ENCODE measurements at regions not wholly inside any gene's neighbourhood (a gene's known extent, or its start where the extent isn't known, plus 50 kb on each side); places are given as distances from the start of the nearest gene placed in this dataset.
"Not testable (repeated sequence)": the region's sequence is repeated elsewhere in the genome, so short reads cannot be mapped to it uniquely, and the experiment has no call there.

GRCh38 chr7:66459783-66460413 is 168.8 kb upstream of the KCTD7 start:
- DNase-seq: not testable (repeated sequence)

- no peak for DNase-seq
Observed at GRCh38 chr7:66460921-66461361, 167.7 kb upstream of the KCTD7 start.

- DNase-seq: not testable (repeated sequence)
Observed at GRCh38 chr7:66461397-66461796, 167.3 kb upstream of the KCTD7 start.

DNA sequence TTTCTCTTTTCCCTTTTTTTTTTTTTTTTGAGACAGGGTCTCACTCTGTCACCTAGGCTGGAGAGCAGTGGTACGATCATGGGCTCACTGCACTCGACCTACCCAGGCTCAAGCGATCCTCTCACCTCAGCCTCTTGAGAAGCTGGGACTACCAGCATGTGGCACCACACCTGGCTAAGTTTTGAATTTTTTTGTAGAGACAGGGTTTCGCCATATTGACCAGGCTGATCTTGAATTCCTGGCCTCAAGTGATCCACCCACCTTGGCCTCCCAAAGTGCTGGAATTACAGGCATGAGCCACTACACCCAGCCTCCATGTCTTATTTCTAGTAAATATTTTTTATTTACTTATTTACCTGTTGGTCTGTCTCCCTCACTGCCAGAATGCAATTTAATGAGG is 165.8 kb upstream of the KCTD7 start:
- not testable (repeated sequence) for DNase-seq

- no peak for DNase-seq
Observed at GRCh38 chr7:66464059-66464458, 164.6 kb upstream of the KCTD7 start.

- no peak for DNase-seq
Observed at GRCh38 chr7:66466081-66466600, 162.5 kb upstream of the KCTD7 start.

DNA sequence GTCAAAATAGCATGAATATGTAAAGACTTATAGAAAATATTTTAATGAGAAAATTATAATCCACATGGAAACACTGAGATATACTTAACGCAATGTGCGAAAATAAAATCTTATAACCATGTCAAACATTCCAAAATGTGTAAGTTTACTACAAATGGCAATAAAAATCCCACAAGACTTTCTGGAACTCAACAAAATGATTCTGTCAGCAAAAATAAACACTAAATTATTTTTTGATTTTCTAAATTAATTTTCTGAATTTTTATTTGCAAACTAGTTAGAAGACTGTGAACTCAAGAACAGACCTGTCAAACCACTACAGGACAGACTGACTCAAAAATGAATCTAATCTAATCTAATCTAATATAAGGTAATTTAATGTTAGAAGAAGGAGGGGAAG is 160.8 kb upstream of the KCTD7 start:
- no peak for DNase-seq

DNA sequence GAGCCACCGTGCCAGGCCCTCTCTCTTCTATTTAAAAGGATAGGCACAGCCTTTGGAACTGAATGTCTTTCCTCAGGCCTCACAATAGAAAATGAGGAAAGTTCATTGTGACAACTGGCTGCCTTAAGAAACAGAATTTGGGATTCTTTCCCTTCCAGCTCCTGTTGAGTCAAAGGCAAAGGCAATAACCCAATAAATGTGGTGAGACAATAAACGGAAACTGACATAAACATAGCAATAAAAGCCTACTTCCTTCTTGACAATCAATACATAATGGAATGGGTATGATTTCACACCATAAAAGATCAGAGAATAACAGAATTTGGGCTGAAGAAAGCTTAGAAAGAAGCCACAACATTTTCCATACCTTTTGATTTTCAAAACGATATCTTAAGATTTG is 155.6 kb upstream of the KCTD7 start:
- DNase-seq: not testable (repeated sequence)

DNA sequence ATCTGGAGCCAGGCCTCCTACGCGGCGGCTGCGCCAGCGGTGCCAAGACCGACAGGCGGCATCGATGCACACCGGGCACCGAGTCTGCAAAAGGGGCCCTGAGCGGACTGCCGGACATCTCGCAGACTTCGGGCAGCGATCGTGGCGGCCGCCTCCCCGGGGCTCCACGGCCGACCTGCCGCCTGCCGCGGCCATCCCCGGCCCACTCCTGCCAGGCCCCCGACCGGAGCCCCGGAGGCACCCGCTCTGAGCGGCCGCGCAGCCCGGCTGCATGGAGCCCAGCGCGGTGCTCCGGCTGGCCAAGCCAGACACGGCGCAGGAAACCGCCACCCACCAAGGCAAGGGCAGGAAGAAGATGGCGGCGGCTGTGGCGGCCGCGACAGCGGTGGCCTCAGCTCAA is 154.2 kb upstream of the KCTD7 start:
- no peak for DNase-seq

DNA sequence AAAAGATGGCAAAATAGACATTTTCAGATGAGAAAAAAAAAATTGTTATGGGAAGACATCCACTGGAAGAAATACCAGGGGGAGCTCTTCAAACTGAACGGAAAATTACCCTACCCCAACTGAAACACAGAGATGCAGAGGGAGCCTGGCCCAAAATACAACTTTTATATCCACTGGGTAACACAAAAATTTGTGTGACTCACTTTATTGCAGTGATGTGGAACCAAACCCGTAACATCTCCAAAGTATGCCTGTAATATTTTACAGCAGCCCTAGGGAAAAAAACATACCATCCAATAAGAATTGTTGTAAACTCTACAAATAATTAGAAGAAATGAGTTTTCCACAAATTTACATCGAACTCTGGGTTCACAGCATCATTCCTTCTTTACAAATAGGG is 152.6 kb upstream of the KCTD7 start:
- DNase-seq: not testable (repeated sequence)

GRCh38 chr7:66477822-66478397 is 150.8 kb upstream of the KCTD7 start:
- DNase-seq: not testable (repeated sequence)

GRCh38 chr7:66481229-66481628 is 147.5 kb upstream of the KCTD7 start:
- DNase-seq: not testable (repeated sequence)

- not testable (repeated sequence) for DNase-seq
Observed at GRCh38 chr7:66489065-66489464, 139.6 kb upstream of the KCTD7 start.

DNA sequence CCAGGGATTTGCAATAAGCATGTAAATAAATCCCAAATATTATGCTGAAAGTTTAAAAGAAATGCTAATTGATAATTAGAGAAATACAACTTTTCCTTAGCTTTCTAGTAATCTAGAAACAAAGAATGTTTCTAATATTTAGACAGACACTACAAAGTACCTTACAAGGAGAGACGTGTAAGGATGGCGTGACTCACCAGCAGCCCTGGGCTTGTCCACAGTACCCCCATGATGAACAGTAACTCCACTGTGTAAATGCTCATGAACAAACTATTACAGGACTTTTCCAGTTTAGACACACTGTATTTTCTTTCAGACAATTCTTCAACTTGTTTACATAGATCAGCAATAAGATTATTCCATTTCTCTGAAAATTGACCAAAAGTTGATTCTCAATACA is 138.9 kb upstream of the KCTD7 start:
- DNase-seq: not testable (repeated sequence)

- DNase-seq: not testable (repeated sequence)
Observed at GRCh38 chr7:66490979-66491378, 137.7 kb upstream of the KCTD7 start.

- DNase-seq: not testable (repeated sequence)
Observed at GRCh38 chr7:66492405-66492804, 136.3 kb upstream of the KCTD7 start.

GRCh38 chr7:66493235-66494205 is 135.2 kb upstream of the KCTD7 start:
- peak; percentile 98 for DNase-seq

GRCh38 chr7:66497346-66497745 is 131.3 kb upstream of the KCTD7 start:
- no peak for DNase-seq

- no peak for DNase-seq
Observed at GRCh38 chr7:66500087-66500486, 128.6 kb upstream of the KCTD7 start.

DNA sequence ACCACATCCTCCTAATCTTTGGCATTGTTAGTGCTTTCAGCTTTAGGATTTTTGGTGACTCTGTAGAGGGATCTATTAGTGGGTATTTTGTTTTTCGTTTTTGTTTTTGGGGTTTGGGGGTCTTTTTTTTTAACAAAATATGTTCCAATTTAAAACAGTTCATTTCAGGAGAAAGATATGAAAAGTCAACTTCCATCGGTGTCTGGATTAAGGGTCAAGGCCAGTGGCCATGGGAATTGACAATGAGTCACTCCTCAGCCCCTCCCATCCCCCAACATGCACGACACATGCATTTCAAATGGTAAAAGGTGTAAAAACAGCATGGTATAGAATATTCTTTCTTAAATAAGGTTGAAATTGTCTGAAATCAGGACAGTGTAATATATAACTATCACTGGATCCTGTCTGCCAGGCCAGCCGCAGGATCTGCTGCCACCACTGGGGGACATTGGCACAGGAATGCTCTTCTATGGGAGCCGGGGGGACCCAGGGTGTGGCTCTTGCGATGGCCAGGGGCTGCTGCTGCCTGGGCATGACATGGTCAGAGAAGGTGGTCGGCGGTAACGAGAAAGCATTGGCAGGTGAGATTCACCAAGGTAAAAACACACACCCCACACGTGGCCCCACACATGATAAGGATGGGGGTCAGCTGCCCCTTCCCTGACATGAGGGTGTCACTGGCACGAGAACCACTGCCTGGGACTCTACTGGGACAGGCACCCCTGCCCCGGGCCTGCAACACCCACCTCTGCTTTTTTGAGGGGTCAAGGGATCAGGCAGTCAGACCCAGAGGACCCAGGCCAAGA is 126.2 kb upstream of the KCTD7 start:
- DNase-seq: no peak

GRCh38 chr7:66503036-66503370 is 125.7 kb upstream of the KCTD7 start:
- DNase-seq: no peak

- DNase-seq: no peak
Observed at GRCh38 chr7:66503551-66504031, 125.1 kb upstream of the KCTD7 start.

All from fibroblast of skin of right quadriceps (primary cell).